ENCODE measurements at regions not wholly inside any gene's neighbourhood (a gene's known extent, or its start where the extent isn't known, plus 50 kb on each side); places are given as distances from the start of the nearest gene placed in this dataset.

GRCh38 chr2:76612764-76613163, 902.0 kb upstream of the GCFC2 start:
- Mint-ChIP-seq H3K27ac (peak overlapping the region; percentile 96), H3K9me3 (no peaks in the 10 kb centered on the region), H3K36me3 (no peaks in the 10 kb centered on the region), H3K4me3 (no peak overlapping the region), H3K4me1 (peaks cover 61% of the 10 kb centered on the region), H3K27me3 (ENCODE audit: low read depth) (no peaks in the 10 kb centered on the region)
- no peak for TF ChIP-seq USF1 (CRISPR knock-in tag; IDR thresholded peaks at IDR 0.05)
- peak; percentile 43; the same call in 1 of the 2 replicates for TF ChIP-seq MXD4 (CRISPR knock-in tag; IDR thresholded peaks at IDR 0.05; ENCODE audit: borderline replicate concordance)
- TF ChIP-seq E2F5 (CRISPR knock-in tag; IDR thresholded peaks at IDR 0.05): no peak
- peak; percentile 82; the same call in 1 of the 2 replicates for TF ChIP-seq ZSCAN18 (CRISPR knock-in tag; IDR thresholded peaks at IDR 0.05)
- TF ChIP-seq ZNF423 (CRISPR knock-in tag; IDR thresholded peaks at IDR 0.05): peak; percentile 53; the same call in 1 of the 2 replicates
- ChIA-PET POLR2A (no interaction called here), CTCF (interaction anchor here (1.4 to 1.5 kb wide), 2 partner anchors 11 to 13 kb away, joined by 3 to 8 read pairs; no protein-coding TSS in a partner anchor)
- DNase-seq (ENCODE audit: low spot score) (no peak), ATAC-seq (no peak)

- DNase-seq (ENCODE audit: low spot score) (no peak), ATAC-seq (peak; percentile 38; the same call in 1 of the 2 replicates)
- Mint-ChIP-seq H3K9me3 (no peaks in the 10 kb centered on the region), H3K4me3 (no peak overlapping the region), H3K27me3 (ENCODE audit: low read depth) (no peaks in the 10 kb centered on the region), H3K36me3 (no peaks in the 10 kb centered on the region), H3K27ac (no peak overlapping the region), H3K4me1 (peaks cover 56% of the 10 kb centered on the region)
- POLR2A ChIA-PET: no interaction called here
- CTCF ChIA-PET: interaction anchor here (1.7 kb wide), 1 partner anchor 11 kb away, joined by 9 read pairs; no protein-coding TSS in a partner anchor
- no peak for TF ChIP-seq MAX (CRISPR knock-in tag; IDR thresholded peaks at IDR 0.05)
- no peak for TF ChIP-seq ZNF121 (CRISPR knock-in tag; IDR thresholded peaks at IDR 0.05)
- TF ChIP-seq ARID4B (CRISPR knock-in tag; IDR thresholded peaks at IDR 0.05; ENCODE audit: borderline replicate concordance): no peak
- TF ChIP-seq ZNF425 (CRISPR knock-in tag; conservative IDR thresholded peaks at IDR 0.05): no peak
- TF ChIP-seq ZNF317 (CRISPR knock-in tag; IDR thresholded peaks at IDR 0.05; ENCODE audit: borderline replicate concordance, low read depth): no peak
- no peak for TF ChIP-seq HMGA2 (CRISPR knock-in tag; IDR thresholded peaks at IDR 0.05)
These were observed 899.7 kb upstream of the GCFC2 start for GRCh38 chr2:76610451-76610850.
